ENCODE measurements at regions not wholly inside any gene's neighbourhood (a gene's known extent, or its start where the extent isn't known, plus 50 kb on each side); places are given as distances from the start of the nearest gene placed in this dataset.

DNA sequence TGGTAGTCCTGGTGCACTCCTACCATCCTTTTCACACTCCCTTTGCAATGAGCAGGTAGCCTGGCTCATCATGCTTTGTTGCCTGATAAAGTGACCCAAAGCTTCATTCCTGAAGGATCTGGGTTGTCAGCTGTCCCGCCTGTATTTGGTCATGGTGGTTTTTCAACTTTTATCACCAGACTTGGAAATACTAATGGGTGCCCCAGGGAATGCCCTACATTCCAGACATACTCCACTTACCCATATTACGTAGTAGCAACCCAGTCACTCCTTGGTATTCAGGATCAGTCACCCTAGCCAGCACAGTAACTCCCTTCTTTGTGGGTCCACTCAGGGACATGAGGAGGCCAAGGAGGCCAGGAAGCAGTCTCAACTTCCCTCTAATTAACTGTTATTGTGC lies 199.2 kb downstream of the MAFB start:
- DNase-seq (ENCODE audit: extremely low spot score in 2 of 2) = no peak
- TF ChIP-seq, protein P1, sequence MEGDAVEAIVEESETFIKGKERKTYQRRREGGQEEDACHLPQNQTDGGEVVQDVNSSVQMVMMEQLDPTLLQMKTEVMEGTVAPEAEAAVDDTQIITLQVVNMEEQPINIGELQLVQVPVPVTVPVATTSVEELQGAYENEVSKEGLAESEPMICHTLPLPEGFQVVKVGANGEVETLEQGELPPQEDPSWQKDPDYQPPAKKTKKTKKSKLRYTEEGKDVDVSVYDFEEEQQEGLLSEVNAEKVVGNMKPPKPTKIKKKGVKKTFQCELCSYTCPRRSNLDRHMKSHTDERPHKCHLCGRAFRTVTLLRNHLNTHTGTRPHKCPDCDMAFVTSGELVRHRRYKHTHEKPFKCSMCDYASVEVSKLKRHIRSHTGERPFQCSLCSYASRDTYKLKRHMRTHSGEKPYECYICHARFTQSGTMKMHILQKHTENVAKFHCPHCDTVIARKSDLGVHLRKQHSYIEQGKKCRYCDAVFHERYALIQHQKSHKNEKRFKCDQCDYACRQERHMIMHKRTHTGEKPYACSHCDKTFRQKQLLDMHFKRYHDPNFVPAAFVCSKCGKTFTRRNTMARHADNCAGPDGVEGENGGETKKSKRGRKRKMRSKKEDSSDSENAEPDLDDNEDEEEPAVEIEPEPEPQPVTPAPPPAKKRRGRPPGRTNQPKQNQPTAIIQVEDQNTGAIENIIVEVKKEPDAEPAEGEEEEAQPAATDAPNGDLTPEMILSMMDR (IDR thresholded peaks at IDR 0.05) = no peak
- TF ChIP-seq POLR2A (IDR thresholded peaks at IDR 0.05) (no peak), POLR2AphosphoS5 (IDR thresholded peaks at IDR 0.05; ENCODE audit: insufficient read depth in 1 of 2, low read depth in 1 of 2) (no peak)
- intact Hi-C loops (cut with DNase I) = no loop called here

DNA sequence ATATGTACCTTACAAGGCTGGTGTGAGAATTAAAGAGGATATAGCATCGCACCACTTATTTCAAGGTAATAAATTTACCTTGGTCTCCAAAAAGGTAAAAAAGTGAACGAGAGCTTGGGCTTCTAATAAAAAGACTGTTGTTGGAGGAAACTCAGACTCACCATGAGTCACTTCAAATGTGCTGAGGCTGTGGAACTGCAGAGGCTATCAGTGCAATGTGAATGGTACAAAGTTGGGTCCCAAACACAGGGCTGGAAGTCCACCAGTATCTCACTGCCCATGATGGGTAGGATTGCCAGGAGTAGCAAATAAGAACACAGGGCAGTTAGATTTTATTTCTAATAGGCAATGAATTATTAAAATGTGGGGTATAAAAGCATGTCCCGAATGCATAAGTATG lies 200.6 kb downstream of the MAFB start:
- Histone ChIP-seq H3K36me3 (no peaks in the 10 kb centered on the region), H3K27ac (no peak overlapping the region), H3K9me3 (no peaks in the 10 kb centered on the region), H3K27me3 (no peaks in the 10 kb centered on the region), H3K4me1 (no peaks in the 10 kb centered on the region), H3K4me3 (no peak overlapping the region)
- intact Hi-C loops (cut with DNase I) = no loop called here
- no peak for DNase-seq (ENCODE audit: extremely low spot score in 2 of 2)
- TF ChIP-seq POLR2AphosphoS5 (IDR thresholded peaks at IDR 0.05; ENCODE audit: insufficient read depth in 1 of 2, low read depth in 1 of 2) (no peak), POLR2A (IDR thresholded peaks at IDR 0.05) (no peak)
- TF ChIP-seq, protein P1 (IDR thresholded peaks at IDR 0.05) = no peak

More for the DNA sequence above, 199.2 kb downstream of the MAFB start:
- no peaks in the 10 kb centered on the region for H3K27me3 ChIP-seq
- H3K4me1 ChIP-seq = no peaks in the 10 kb centered on the region
- no peaks in the 10 kb centered on the region for H3K9me3 ChIP-seq
- no peaks in the 10 kb centered on the region for H3K36me3 ChIP-seq
- no peak overlapping the region for H3K4me3 ChIP-seq
- no peak overlapping the region for H3K27ac ChIP-seq

DNA sequence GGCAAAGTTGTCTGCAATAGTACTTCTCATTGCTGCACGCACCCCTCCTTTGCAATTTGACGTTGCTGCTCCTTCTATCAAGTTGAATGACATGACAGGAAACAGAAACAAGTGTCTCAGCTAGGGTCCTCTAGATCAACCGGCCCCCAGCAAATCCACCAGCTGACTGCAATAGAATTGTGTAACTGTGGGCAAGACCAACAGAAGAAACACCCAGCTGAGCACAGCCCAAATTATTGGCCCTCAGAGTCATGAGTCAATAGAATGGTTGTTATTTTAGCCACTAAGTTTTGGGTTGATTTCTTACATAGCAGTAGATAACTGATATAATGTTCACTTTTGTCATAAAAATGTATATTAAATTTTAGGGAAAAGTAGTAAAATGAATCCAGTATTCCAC lies 202.7 kb downstream of the MAFB start:
- Histone ChIP-seq H3K27ac (no peak overlapping the region), H3K4me3 (no peak overlapping the region), H3K27me3 (no peaks in the 10 kb centered on the region), H3K36me3 (no peaks in the 10 kb centered on the region), H3K4me1 (no peaks in the 10 kb centered on the region), H3K9me3 (no peaks in the 10 kb centered on the region)
- TF ChIP-seq, protein P1 (IDR thresholded peaks at IDR 0.05) = no peak
- intact Hi-C loops (cut with DNase I) = no loop called here
- DNase-seq (ENCODE audit: extremely low spot score in 2 of 2) = no peak

DNA sequence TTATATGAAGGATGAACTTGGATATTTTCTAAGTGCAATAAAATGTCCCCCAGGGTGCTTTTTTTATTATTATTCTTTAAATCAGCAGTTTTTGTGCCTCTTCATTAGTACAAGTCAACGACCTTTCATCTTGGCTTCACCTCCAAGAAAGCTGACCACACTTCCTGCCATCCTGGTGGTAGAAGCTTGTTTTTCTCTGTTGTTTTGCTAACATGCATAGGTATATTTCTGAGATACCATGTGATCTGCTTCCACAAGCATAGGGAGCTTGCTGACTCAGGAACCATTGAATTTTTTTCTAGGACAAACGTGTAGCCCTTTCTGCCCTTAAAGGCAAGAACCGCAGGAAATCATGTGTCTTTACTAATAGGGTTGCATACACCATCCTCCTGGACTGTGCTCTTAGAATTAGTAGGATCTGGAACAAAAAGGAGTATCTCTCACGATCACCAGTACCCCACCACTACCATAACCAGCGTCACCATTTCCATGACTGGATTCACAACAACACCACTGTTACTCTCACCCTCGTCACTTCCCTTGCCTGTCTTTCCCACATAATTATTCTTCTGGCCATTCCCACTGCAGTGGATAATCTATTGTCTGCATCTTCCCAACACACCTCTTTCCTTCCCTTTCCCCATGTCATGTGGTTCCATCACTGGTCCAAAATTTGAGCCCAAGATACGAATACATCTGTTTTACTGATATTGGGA lies 207.1 kb downstream of the MAFB start:
- DNase-seq (ENCODE audit: extremely low spot score in 2 of 2) = no peak
- H3K9me3 ChIP-seq = no peaks in the 10 kb centered on the region
- H3K27me3 ChIP-seq = no peaks in the 10 kb centered on the region
- no peaks in the 10 kb centered on the region for H3K4me1 ChIP-seq
- no peaks in the 10 kb centered on the region for H3K36me3 ChIP-seq
- TF ChIP-seq POLR2A (IDR thresholded peaks at IDR 0.05) = no peak
- TF ChIP-seq, protein P1 (IDR thresholded peaks at IDR 0.05) = no peak
- TF ChIP-seq POLR2AphosphoS5 (IDR thresholded peaks at IDR 0.05; ENCODE audit: insufficient read depth in 1 of 2, low read depth in 1 of 2) = no peak
- no peak overlapping the region for H3K4me3 ChIP-seq
- intact Hi-C loops (cut with DNase I) = no loop called here
- no peak overlapping the region for H3K27ac ChIP-seq

DNA sequence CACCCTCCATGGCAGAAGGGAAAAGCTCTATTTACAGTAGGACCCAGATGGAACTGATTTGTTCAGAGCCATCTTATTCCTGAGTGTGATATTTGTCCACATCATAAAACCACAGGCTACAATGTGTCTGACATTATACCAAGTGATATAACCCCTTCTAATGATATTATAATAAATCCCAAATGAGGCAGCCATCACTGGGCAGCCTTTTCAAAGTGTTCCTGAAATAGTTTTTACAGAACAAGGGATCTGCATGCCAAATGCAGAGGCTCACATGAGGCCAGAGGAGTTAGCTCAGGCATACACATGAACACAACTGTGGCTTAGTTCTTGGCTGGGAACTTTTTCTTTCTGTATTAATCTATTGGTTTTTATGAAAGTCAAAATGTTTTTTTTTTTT lies 207.7 kb downstream of the MAFB start:
- Histone ChIP-seq H3K4me3 (no peak overlapping the region), H3K9me3 (no peaks in the 10 kb centered on the region), H3K36me3 (no peaks in the 10 kb centered on the region), H3K27ac (no peak overlapping the region), H3K27me3 (no peaks in the 10 kb centered on the region), H3K4me1 (no peaks in the 10 kb centered on the region)
- DNase-seq (ENCODE audit: extremely low spot score in 2 of 2) = no peak
- intact Hi-C loops (cut with DNase I) = no loop called here
- TF ChIP-seq POLR2A (IDR thresholded peaks at IDR 0.05) = no peak
- TF ChIP-seq, protein P1 (IDR thresholded peaks at IDR 0.05) = no peak
- no peak for TF ChIP-seq POLR2AphosphoS5 (IDR thresholded peaks at IDR 0.05; ENCODE audit: insufficient read depth in 1 of 2, low read depth in 1 of 2)
